K562 (cell line): ENCODE measurements at regions not wholly inside any gene's neighbourhood (a gene's known extent, or its start where the extent isn't known, plus 50 kb on each side); places are given as distances from the start of the nearest gene placed in this dataset.

Experiments used
- ARID3A ChIP-seq: IDR thresholded peaks from 2 replicates; pipeline ENCODE4 v1.6.1; 2012; ENCODE audit warnings: low read depth, low read length, improper control_type of control experiment, borderline replicate concordance
- CREB3L1 ChIP-seq: fragments of 450-650 bp; IDR thresholded peaks from 2 replicates; pipeline ENCODE4 v1.6.1; 2014; ENCODE audit warnings: low read depth, mild to moderate bottlenecking, moderate library complexity, borderline replicate concordance
- CTCF ChIP-seq, 3 experiments: IDR thresholded peaks in 2 of 3; conservative IDR thresholded peaks in 1 of 3; 2 replicates each; pipeline ENCODE4 v1.5.1; 2011 to 2012; ENCODE audit warnings: low read length in 3 of 3, mild to moderate bottlenecking in 3 of 3, control low read depth in 2 of 3, improper control_type of control experiment in 1 of 3, inconsistent platforms in 1 of 3, low read depth in 1 of 3, mixed read lengths in 1 of 3, moderate library complexity in 1 of 3; ENCODE audit not compliant: insufficient read depth in 2 of 3
- ELK3 ChIP-seq: fragments of 450-650 bp; formaldehyde crosslinking; IDR thresholded peaks from 2 replicates; pipeline ENCODE4 v1.4.0; 2020; ENCODE audit warnings: mild to moderate bottlenecking
- EZH2 ChIP-seq: IDR thresholded peaks from 2 replicates; pipeline ENCODE4 v1.6.1; 2012; ENCODE audit warnings: low read depth, mild to moderate bottlenecking, inconsistent platforms, low read length, borderline replicate concordance
- FOS ChIP-seq: IDR thresholded peaks from 3 replicates; pipeline ENCODE4 v1.6.1; 2011; ENCODE audit not compliant: insufficient read length; ENCODE audit errors: extremely low read depth
- FOXA1 ChIP-seq: fragments of 450-650 bp; IDR thresholded peaks from 2 replicates; pipeline ENCODE4 v1.6.1; 2016; ENCODE audit warnings: mild to moderate bottlenecking, borderline replicate concordance
- MAFG ChIP-seq: fragments of 450-650 bp; conservative IDR thresholded peaks from 2 replicates; pipeline ENCODE4 v1.6.1; 2016; ENCODE audit warnings: missing genetic modification characterization, missing compliant biosample characterization
- MIER1 ChIP-seq: fragments of 450-650 bp; IDR thresholded peaks from 2 replicates; pipeline ENCODE4 v1.6.1; 2016; ENCODE audit warnings: antibody characterized with exemption, mild to moderate bottlenecking, low read depth
- SP1 ChIP-seq: sonication (generic); formaldehyde crosslinking; IDR thresholded peaks from 2 replicates; pipeline ENCODE4 v1.8.1; 2022; ENCODE audit warnings: mild to moderate bottlenecking, missing genetic modification reagents
- STAT5A ChIP-seq: IDR thresholded peaks from 2 replicates; pipeline ENCODE4 v1.6.1; 2012; ENCODE audit warnings: low read length, inconsistent platforms, borderline replicate concordance
- TEAD1 ChIP-seq, 2 experiments: fragments of 450-650 bp in 1 of 2; sonication (generic) in 1 of 2; formaldehyde crosslinking; IDR thresholded peaks; 2 replicates each; pipeline versions ENCODE4 v1.4.0 to v1.8.0; 2020 to 2022; ENCODE audit warnings: mild to moderate bottlenecking in 2 of 2, missing genetic modification reagents in 1 of 2
- ZNF274 ChIP-seq: IDR thresholded peaks from 2 replicates; pipeline ENCODE4 v1.6.1; 2011; ENCODE audit warnings: low read depth, mild to moderate bottlenecking, low read length, moderate library complexity, borderline replicate concordance
- ZNF449 ChIP-seq: fragments of 250-450 bp; sonication (Bioruptor Pico); IDR thresholded peaks from 2 replicates; pipeline ENCODE4 v1.8.0; 2022; ENCODE audit warnings: moderate library complexity, mild to moderate bottlenecking, inconsistent platforms

GRCh38 chr6:26257272-26257671 is 107.7 kb upstream of the BTN3A2 start:
- TF ChIP-seq EZH2 (no peak), CREB3L1 (no peak), ZNF274 (no peak), SP1 (no peak), MIER1 (no peak), FOS (no peak), MAFG (no peak), CTCF (IDR thresholded peaks at IDR 0.05 in 2 of 3, conservative IDR thresholded peaks at IDR 0.05 in 1 of 3; ENCODE audit: insufficient read depth in 2 of 3, low read depth in 1 of 3, low read length in 3 of 3) (no peak), ARID3A (no peak), ZNF449 (CRISPR knock-in tag) (no peak), TEAD1 (CRISPR knock-in tag; IDR thresholded peaks at IDR 0.05) (no peak), FOXA1 (no peak), ELK3 (CRISPR knock-in tag) (no peak), STAT5A (no peak)
